RWPE1 (cell line): ENCODE measurements at regions not wholly inside any gene's neighbourhood (a gene's known extent, or its start where the extent isn't known, plus 50 kb on each side); places are given as distances from the start of the nearest gene placed in this dataset.

Source experiments
- CTCF ChIA-PET: fragments of 350-600 bp; sonication (Branson Sonifier 250); formaldehyde crosslinking; extraction: SDS; loops from one replicate; lab custom pipeline; 2021; lab: Yijun Ruan, JAX
- POLR2A ChIA-PET: fragments of 400-600 bp; formaldehyde crosslinking; extraction: SDS; loops from one replicate; lab custom pipeline; 2020; ENCODE audit warnings: antibody characterized with exemption; ENCODE audit not compliant: low non-redundant PET; lab: Yijun Ruan, JAX
- DNase-seq: peaks from one replicate; pipeline ENCODE4 v3.0.0; 2012; ENCODE audit warnings: low spot score
- H3K27ac ChIP-seq: fragments of 450-650 bp; 2 replicates; pipeline ENCODE4 v1.5.1; 2017
- TF ChIP-seq, protein P1 (sequence below): fragments of 450-650 bp; conservative IDR thresholded peaks from 2 replicates; pipeline ENCODE4 v1.5.1; 2017; ENCODE audit warnings: low read depth, mild to moderate bottlenecking

DNA sequence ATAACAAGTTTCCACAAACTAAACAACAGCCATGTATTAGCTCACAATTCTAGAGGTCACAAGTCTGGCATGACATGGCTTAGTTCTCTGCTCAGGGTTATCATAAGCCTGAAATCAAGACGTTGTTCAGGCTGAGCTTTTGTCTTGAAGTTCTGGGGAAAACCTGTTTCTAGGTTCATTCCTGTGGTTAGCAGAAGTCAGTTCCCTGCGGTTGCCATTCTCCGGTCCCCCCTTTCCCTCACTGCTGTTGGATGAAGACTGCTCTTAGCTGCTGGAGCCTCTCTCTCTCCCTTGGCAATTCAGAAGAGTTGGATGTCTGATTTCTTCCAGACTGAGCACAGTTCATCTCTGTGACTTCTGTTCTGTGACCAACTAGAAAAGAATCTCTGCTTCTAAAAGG lies 962.6 kb downstream of the PCDH7 start:
- H3K27ac ChIP-seq: no peak overlapping the region
- ChIA-PET CTCF (interaction anchor here (0.7 kb wide), 1 partner anchor 761 kb away, joined by 3 read pairs; no protein-coding TSS in a partner anchor), POLR2A (no interaction called here)
- DNase-seq: no peak
- TF ChIP-seq, protein P1, sequence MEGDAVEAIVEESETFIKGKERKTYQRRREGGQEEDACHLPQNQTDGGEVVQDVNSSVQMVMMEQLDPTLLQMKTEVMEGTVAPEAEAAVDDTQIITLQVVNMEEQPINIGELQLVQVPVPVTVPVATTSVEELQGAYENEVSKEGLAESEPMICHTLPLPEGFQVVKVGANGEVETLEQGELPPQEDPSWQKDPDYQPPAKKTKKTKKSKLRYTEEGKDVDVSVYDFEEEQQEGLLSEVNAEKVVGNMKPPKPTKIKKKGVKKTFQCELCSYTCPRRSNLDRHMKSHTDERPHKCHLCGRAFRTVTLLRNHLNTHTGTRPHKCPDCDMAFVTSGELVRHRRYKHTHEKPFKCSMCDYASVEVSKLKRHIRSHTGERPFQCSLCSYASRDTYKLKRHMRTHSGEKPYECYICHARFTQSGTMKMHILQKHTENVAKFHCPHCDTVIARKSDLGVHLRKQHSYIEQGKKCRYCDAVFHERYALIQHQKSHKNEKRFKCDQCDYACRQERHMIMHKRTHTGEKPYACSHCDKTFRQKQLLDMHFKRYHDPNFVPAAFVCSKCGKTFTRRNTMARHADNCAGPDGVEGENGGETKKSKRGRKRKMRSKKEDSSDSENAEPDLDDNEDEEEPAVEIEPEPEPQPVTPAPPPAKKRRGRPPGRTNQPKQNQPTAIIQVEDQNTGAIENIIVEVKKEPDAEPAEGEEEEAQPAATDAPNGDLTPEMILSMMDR: no peak

GRCh38 chr4:31687717-31688342 lies 967.7 kb downstream of the PCDH7 start:
- H3K27ac ChIP-seq: no peak overlapping the region
- TF ChIP-seq, protein P1: no peak
- ChIA-PET CTCF (no interaction called here), POLR2A (no interaction called here)
- DNase-seq: no peak

- no peak for DNase-seq
- ChIA-PET CTCF (interaction anchor here (0.5 kb wide), 1 partner anchor 818 kb away, joined by 5 read pairs; no protein-coding TSS in a partner anchor), POLR2A (no interaction called here)
- TF ChIP-seq, protein P1: peak; percentile 46
- H3K27ac ChIP-seq: no peak overlapping the region
Measured at GRCh38 chr4:31692399-31692940, 972.3 kb downstream of the PCDH7 start.

GRCh38 chr4:31701256-31701655 lies 981.1 kb downstream of the PCDH7 start:
- DNase-seq: no peak
- TF ChIP-seq, protein P1: no peak
- ChIA-PET CTCF (no interaction called here), POLR2A (no interaction called here)
- H3K27ac ChIP-seq: no peak overlapping the region

GRCh38 chr4:31702326-31702725 lies 982.2 kb downstream of the PCDH7 start:
- POLR2A ChIA-PET: no interaction called here
- CTCF ChIA-PET: no interaction called here
- DNase-seq: no peak
- TF ChIP-seq, protein P1: no peak
- no peak overlapping the region for H3K27ac ChIP-seq

GRCh38 chr4:31714238-31714637 lies 994.1 kb downstream of the PCDH7 start:
- ChIA-PET CTCF (interaction anchor here (0.6 kb wide), 2 partner anchors 347 to 478 kb away, joined by 3 read pairs; no protein-coding TSS in a partner anchor), POLR2A (no interaction called here)
- TF ChIP-seq, protein P1: no peak
- no peak for DNase-seq
- H3K27ac ChIP-seq: no peak overlapping the region
